A549 (cell line): ENCODE measurements at regions not wholly inside any gene's neighbourhood (a gene's known extent, or its start where the extent isn't known, plus 50 kb on each side); places are given as distances from the start of the nearest gene placed in this dataset.

Experiments used
- CBX8 ChIP-seq: fragments of 200-600 bp; sonication (generic); IDR thresholded peaks from 2 replicates; pipeline ENCODE4 v1.6.1; 2016
- EP300 ChIP-seq, 2 experiments: fragments of >200 bp; sonication (Bioruptor Twin); formaldehyde crosslinking; IDR thresholded peaks; 2 replicates in 1 of 2; 3 replicates in 1 of 2; pipeline ENCODE4 v1.6.1; 2016 to 2017
- JUNB ChIP-seq: fragments of >200 bp; sonication (Bioruptor Twin); formaldehyde crosslinking; IDR thresholded peaks from 2 replicates; pipeline ENCODE4 v1.6.1; 2016
- KDM1A ChIP-seq: fragments of 200-600 bp; sonication (generic); IDR thresholded peaks from 2 replicates; pipeline ENCODE4 v1.6.1; 2016; ENCODE audit warnings: low read depth, mild to moderate bottlenecking
- MAFK ChIP-seq: fragments of 450-650 bp; IDR thresholded peaks from 2 replicates; pipeline ENCODE4 v1.6.1; 2014; ENCODE audit not compliant: partially characterized antibody
- MYC ChIP-seq: IDR thresholded peaks from 2 replicates; pipeline ENCODE4 v1.6.1; 2012; ENCODE audit warnings: mild to moderate bottlenecking, inconsistent platforms, low read length, improper control_type of control experiment, borderline replicate concordance
- PBX3 ChIP-seq: IDR thresholded peaks from 2 replicates; pipeline ENCODE4 v1.6.1; 2012
- POLR2A ChIP-seq: IDR thresholded peaks from 2 replicates; pipeline ENCODE4 v1.6.1; 2012; ENCODE audit warnings: mild to moderate bottlenecking, low read length
- POLR2AphosphoS2 ChIP-seq: conservative IDR thresholded peaks from 2 replicates; pipeline ENCODE4 v1.6.1; 2012; ENCODE audit warnings: low read length, improper control_type of control experiment, inconsistent platforms
- RAD21 ChIP-seq, 2 experiments: fragments of >200 bp in 1 of 2; sonication (Bioruptor Twin) in 1 of 2; formaldehyde crosslinking in 1 of 2; IDR thresholded peaks in 1 of 2; conservative IDR thresholded peaks in 1 of 2; 2 replicates in 1 of 2; 3 replicates in 1 of 2; pipeline ENCODE4 v1.6.1; 2012 to 2018; ENCODE audit warnings: inconsistent platforms in 1 of 2
- TF ChIP-seq, protein P1 (sequence below): fragments of >200 bp; sonication (Bioruptor Twin); formaldehyde crosslinking; IDR thresholded peaks from 3 replicates; pipeline ENCODE4 v1.5.1; 2016
- TF ChIP-seq, protein P2 (sequence below): fragments of 150-350 bp; IDR thresholded peaks from 2 replicates; pipeline ENCODE4 v1.6.1; 2014; ENCODE audit warnings: low read depth, mild to moderate bottlenecking, low read length

DNA sequence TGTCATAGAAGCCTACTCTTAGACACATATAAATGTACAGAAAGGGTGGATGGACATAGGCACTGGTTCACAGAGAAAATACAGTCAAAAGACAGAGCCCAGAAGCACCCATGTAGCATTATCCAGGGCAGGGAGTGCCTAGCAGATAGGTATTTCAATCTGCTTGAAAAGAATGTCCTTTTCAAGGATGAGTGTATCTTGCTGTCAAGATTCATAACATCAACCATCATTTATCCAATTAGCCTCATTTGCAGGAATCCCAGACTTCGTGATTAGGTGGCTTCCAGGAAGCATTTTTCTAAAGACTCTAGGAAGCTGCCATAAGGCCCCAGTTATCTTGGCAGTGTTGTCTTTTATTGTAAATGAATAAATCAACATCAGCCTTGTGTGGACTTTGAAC lies 55.6 kb downstream of the SCN11A start:
- no peak for TF ChIP-seq EP300 (IDR thresholded peaks at IDR 0.05)
- no peak for TF ChIP-seq RAD21 (conservative IDR thresholded peaks at IDR 0.05 in 1 of 2, IDR thresholded peaks at IDR 0.05 in 1 of 2)
- TF ChIP-seq, protein P1, sequence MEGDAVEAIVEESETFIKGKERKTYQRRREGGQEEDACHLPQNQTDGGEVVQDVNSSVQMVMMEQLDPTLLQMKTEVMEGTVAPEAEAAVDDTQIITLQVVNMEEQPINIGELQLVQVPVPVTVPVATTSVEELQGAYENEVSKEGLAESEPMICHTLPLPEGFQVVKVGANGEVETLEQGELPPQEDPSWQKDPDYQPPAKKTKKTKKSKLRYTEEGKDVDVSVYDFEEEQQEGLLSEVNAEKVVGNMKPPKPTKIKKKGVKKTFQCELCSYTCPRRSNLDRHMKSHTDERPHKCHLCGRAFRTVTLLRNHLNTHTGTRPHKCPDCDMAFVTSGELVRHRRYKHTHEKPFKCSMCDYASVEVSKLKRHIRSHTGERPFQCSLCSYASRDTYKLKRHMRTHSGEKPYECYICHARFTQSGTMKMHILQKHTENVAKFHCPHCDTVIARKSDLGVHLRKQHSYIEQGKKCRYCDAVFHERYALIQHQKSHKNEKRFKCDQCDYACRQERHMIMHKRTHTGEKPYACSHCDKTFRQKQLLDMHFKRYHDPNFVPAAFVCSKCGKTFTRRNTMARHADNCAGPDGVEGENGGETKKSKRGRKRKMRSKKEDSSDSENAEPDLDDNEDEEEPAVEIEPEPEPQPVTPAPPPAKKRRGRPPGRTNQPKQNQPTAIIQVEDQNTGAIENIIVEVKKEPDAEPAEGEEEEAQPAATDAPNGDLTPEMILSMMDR = no peak
- TF ChIP-seq, protein P2, sequence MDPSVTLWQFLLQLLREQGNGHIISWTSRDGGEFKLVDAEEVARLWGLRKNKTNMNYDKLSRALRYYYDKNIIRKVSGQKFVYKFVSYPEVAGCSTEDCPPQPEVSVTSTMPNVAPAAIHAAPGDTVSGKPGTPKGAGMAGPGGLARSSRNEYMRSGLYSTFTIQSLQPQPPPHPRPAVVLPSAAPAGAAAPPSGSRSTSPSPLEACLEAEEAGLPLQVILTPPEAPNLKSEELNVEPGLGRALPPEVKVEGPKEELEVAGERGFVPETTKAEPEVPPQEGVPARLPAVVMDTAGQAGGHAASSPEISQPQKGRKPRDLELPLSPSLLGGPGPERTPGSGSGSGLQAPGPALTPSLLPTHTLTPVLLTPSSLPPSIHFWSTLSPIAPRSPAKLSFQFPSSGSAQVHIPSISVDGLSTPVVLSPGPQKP = no peak
- TF ChIP-seq PBX3 = no peak
- TF ChIP-seq MAFK = no peak
- no peak for TF ChIP-seq MYC
- no peak for TF ChIP-seq POLR2A
- TF ChIP-seq JUNB = no peak
- TF ChIP-seq CBX8 = no peak
- TF ChIP-seq KDM1A = no peak
- no peak for TF ChIP-seq POLR2AphosphoS2
